Endothelial cell of umbilical vein (primary cell): ENCODE measurements at regions not wholly inside any gene's neighbourhood (a gene's known extent, or its start where the extent isn't known, plus 50 kb on each side); places are given as distances from the start of the nearest gene placed in this dataset.

Source experiments
- BruUV-seq: library from RNA; stranded (reverse); fragments of 400-500 nt; replicated peaks from 2 replicates; lab custom pipeline; 2021; lab: Mats Ljungman, UMichigan
- CTCF ChIA-PET: fragments of 300-600, 350-600 bp; sonication (Branson Sonifier 250); formaldehyde crosslinking; loops from one replicate; lab custom pipeline; 2021; ENCODE audit warnings: antibody characterized with exemption, inconsistent platforms; lab: Charles Lee
- POLR2A ChIA-PET: fragments of 300-600, 350-600 bp; sonication (Branson Sonifier 250); formaldehyde crosslinking; loops from one replicate; lab custom pipeline; 2021; ENCODE audit warnings: antibody characterized with exemption, inconsistent platforms; lab: Charles Lee
- DNase-seq: peaks from one replicate; pipeline ENCODE4 v3.0.0-alpha.2; 2011; ENCODE audit warnings: low read depth, low spot score
- FAIRE-seq: peaks from 2 replicates; lab custom pipeline; 2011; peaks lifted over from hg19 to GRCh38; lab: Jason Lieb, UNC
- H2AFZ ChIP-seq: 2 replicates; pipeline ENCODE4 v1.6.0; 2012; ENCODE audit warnings: low read depth, low read length, control low read depth, inconsistent platforms
- H3K27ac ChIP-seq: 2 replicates; pipeline ENCODE4 v1.5.1; 2011; ENCODE audit warnings: low read depth, mild to moderate bottlenecking, control low read depth, low read length, moderate library complexity; ENCODE audit not compliant: insufficient read depth
- H3K27me3 ChIP-seq, 2 experiments: 2 replicates each; pipeline versions ENCODE4 v1.6.0 to v1.6.1; 2011; ENCODE audit warnings: low read length in 2 of 2, mixed read lengths in 1 of 2; ENCODE audit not compliant: control insufficient read depth in 2 of 2, insufficient read depth in 2 of 2
- H3K36me3 ChIP-seq, 2 experiments: 2 replicates in 1 of 2; 3 replicates in 1 of 2; pipeline ENCODE4 v1.5.1; 2011; ENCODE audit warnings: low read length in 2 of 2, mild to moderate bottlenecking in 1 of 2, moderate library complexity in 1 of 2; ENCODE audit not compliant: control insufficient read depth in 2 of 2, insufficient read depth in 2 of 2; ENCODE audit errors: extremely low read depth in 1 of 2
- H3K4me1 ChIP-seq: 3 replicates; pipeline ENCODE4 v1.5.1; 2011; ENCODE audit warnings: mild to moderate bottlenecking, low read length; ENCODE audit not compliant: control insufficient read depth, insufficient read depth; ENCODE audit errors: extremely low read depth
- H3K4me2 ChIP-seq: 2 replicates; pipeline ENCODE4 v1.6.1; 2011; ENCODE audit warnings: low read length, control low read depth, mixed read lengths; ENCODE audit not compliant: insufficient read depth
- H3K4me3 ChIP-seq, 3 experiments: fragments of 200-600 bp in 1 of 3; sonication (generic), shearing (Covaris generic) in 1 of 3; replicated peaks in 1 of 3; 2 replicates each; pipeline ENCODE4 v1.5.1; 2011 to 2016; ENCODE audit warnings: control low read depth in 3 of 3, low read length in 3 of 3, mild to moderate bottlenecking in 2 of 3, inconsistent platforms in 1 of 3, low read depth in 1 of 3, moderate library complexity in 1 of 3; ENCODE audit not compliant: insufficient read depth in 1 of 3
- H3K79me2 ChIP-seq: 2 replicates; pipeline ENCODE4 v1.6.0; 2012; ENCODE audit warnings: low read length, inconsistent platforms; ENCODE audit not compliant: control insufficient read depth, insufficient read depth
- H3K9ac ChIP-seq: replicated peaks from 2 replicates; pipeline ENCODE3; 2011; ENCODE audit warnings: low read length, control low read depth; ENCODE audit not compliant: insufficient read depth; ENCODE audit errors: extremely low read depth
- H3K9me1 ChIP-seq: replicated peaks from 3 replicates; pipeline ENCODE4 v1.6.0; 2011; ENCODE audit warnings: mild to moderate bottlenecking, low read length; ENCODE audit not compliant: control insufficient read depth, insufficient read depth; ENCODE audit errors: extremely low read depth
- H3K9me3 ChIP-seq: replicated peaks from 2 replicates; pipeline ENCODE4 v1.5.1; 2012; ENCODE audit warnings: low read length, inconsistent platforms; ENCODE audit not compliant: control insufficient read depth, insufficient read depth
- H4K20me1 ChIP-seq: replicated peaks from 2 replicates; pipeline ENCODE3; 2011; ENCODE audit warnings: mild to moderate bottlenecking, low read length; ENCODE audit not compliant: control insufficient read depth, insufficient read depth; ENCODE audit errors: extremely low read depth
- CTCF ChIP-seq, 2 donors: IDR thresholded peaks; 1 replicate in 1 of 2; 2 replicates in 1 of 2; pipeline ENCODE4 v1.5.1; 2011; ENCODE audit warnings: low read length in 2 of 2, mild to moderate bottlenecking in 2 of 2, moderate library complexity in 2 of 2, control low read depth in 1 of 2, inconsistent platforms in 1 of 2, low read depth in 1 of 2; ENCODE audit not compliant: insufficient read depth in 1 of 2; ENCODE audit errors: extremely low read depth in 1 of 2
- EZH2 ChIP-seq: IDR thresholded peaks from 2 replicates; pipeline ENCODE4 v1.6.1; 2012; ENCODE audit warnings: borderline replicate concordance, low read depth, mild to moderate bottlenecking, moderate library complexity, low read length, inconsistent platforms; ENCODE audit not compliant: severe bottlenecking
- FOS ChIP-seq: IDR thresholded peaks from 2 replicates; pipeline ENCODE4 v1.6.1; 2011; ENCODE audit warnings: mild to moderate bottlenecking, low read length, moderate library complexity, borderline replicate concordance; ENCODE audit not compliant: insufficient read depth
- GATA2 ChIP-seq: IDR thresholded peaks from 2 replicates; pipeline ENCODE4 v1.7.0; 2011; ENCODE audit warnings: low read depth, mild to moderate bottlenecking, moderate library complexity, mixed read lengths, low read length; ENCODE audit not compliant: insufficient read length, insufficient read depth
- JUN ChIP-seq: IDR thresholded peaks from 2 replicates; pipeline ENCODE4 v1.6.1; 2011; ENCODE audit warnings: borderline replicate concordance, low read depth; ENCODE audit not compliant: insufficient read length, insufficient read depth
- MYC ChIP-seq: IDR thresholded peaks from one replicate; pipeline ENCODE4 v1.6.1; 2011; ENCODE audit warnings: mild to moderate bottlenecking, low read depth, low read length
- POLR2A ChIP-seq: IDR thresholded peaks from 2 replicates; pipeline ENCODE4 v1.6.1; 2012; ENCODE audit warnings: low read depth, mild to moderate bottlenecking, control low read depth, low read length
- POLR2AphosphoS5 ChIP-seq: IDR thresholded peaks from 2 replicates; pipeline ENCODE4 v1.6.1; 2012; ENCODE audit warnings: low read depth, mild to moderate bottlenecking, control low read depth, low read length, moderate library complexity; ENCODE audit not compliant: insufficient read depth
- dilution Hi-C: fragments of 300-500 bp; cut with MboI; formaldehyde crosslinking; loops from one replicate; pipeline ENCODE4 v1.15.0; 2019; ENCODE audit warnings: low sequenced_read_pairs; ENCODE audit not compliant: extremely low pct_ligation_motif_present
- intact Hi-C: fragments of 100-400 bp; cut with micrococcal nuclease; formaldehyde crosslinking; loops from one replicate; pipeline ENCODE4 v1.10.0; 2022
- TF ChIP-seq, protein P1 (sequence below): IDR thresholded peaks from 2 replicates; pipeline ENCODE4 v1.6.1; 2011; ENCODE audit not compliant: insufficient read depth, insufficient read length

DNA sequence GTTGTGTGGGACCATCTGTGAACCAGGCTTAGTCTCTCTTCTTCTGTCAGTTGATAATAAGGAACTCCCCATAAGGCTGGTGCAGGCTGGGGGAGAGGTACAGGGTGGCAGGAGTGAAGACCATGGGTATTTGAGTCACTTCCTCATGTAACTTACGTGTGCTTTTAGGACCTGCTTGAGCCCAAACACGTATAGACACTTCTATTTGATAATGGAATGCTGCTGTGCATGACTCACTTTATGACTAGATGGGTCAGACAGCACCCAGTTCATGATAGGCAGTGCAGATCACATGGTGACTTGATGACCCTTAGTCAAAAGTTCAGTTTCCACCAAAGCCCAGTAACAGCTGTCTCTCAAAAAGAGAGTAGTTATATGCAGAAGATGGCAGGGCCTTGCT lies 490.9 kb downstream of the ZBBX start:
- H3K79me2 ChIP-seq = no peaks in the 10 kb centered on the region
- intact Hi-C loops = no loop called here
- no peak overlapping the region for H2AFZ ChIP-seq
- DNase-seq = no peak
- no peaks in the 10 kb centered on the region for H3K27me3 ChIP-seq
- H3K27ac ChIP-seq = no peak overlapping the region
- dilution Hi-C loops = no loop called here
- H3K9me3 ChIP-seq = no peaks in the 10 kb centered on the region
- ChIA-PET POLR2A (no interaction called here), CTCF (no interaction called here)
- no peak overlapping the region for H3K9ac ChIP-seq
- no peak overlapping the region for H3K4me2 ChIP-seq
- no TSS peak for BruUV-seq
- TF ChIP-seq, protein P1, sequence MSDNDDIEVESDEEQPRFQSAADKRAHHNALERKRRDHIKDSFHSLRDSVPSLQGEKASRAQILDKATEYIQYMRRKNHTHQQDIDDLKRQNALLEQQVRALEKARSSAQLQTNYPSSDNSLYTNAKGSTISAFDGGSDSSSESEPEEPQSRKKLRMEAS = no peak
- TF ChIP-seq GATA2 (no peak), FOS (no peak), POLR2A (no peak), EZH2 (no peak), MYC (no peak), POLR2AphosphoS5 (no peak), CTCF (IDR thresholded peaks at IDR 0.05; ENCODE audit: extremely low read depth in 1 of 2, insufficient read depth in 1 of 2, low read depth in 1 of 2, low read length in 2 of 2) (no peak), JUN (no peak)
- no peaks in the 10 kb centered on the region for H3K9me1 ChIP-seq
- H4K20me1 ChIP-seq = no peaks in the 10 kb centered on the region
- H3K4me1 ChIP-seq = no peaks in the 10 kb centered on the region
- no peaks in the 10 kb centered on the region for H3K36me3 ChIP-seq
- H3K4me3 ChIP-seq = no peak overlapping the region
- FAIRE-seq = no peak
